Fibroblast of lung (primary cell): ENCODE measurements at regions not wholly inside any gene's neighbourhood (a gene's known extent, or its start where the extent isn't known, plus 50 kb on each side); places are given as distances from the start of the nearest gene placed in this dataset.

Experiments used
- DNase-seq, 2 donors: peaks; one replicate each; pipeline versions ENCODE4 v3.0.0 to v3.0.0-alpha.2; 2010; ENCODE audit warnings: low read depth in 2 of 2
- H2AFZ ChIP-seq: 2 replicates; pipeline ENCODE4 v1.5.1; 2012; ENCODE audit warnings: low read length, control low read depth, inconsistent platforms
- H3K27ac ChIP-seq: 2 replicates; pipeline ENCODE4 v1.5.1; 2011; ENCODE audit warnings: low read length, control low read depth; ENCODE audit not compliant: insufficient read depth
- H3K27me3 ChIP-seq: 2 replicates; pipeline ENCODE4 v1.5.1; 2011; ENCODE audit warnings: mild to moderate bottlenecking, low read length; ENCODE audit not compliant: control insufficient read depth, insufficient read depth
- H3K36me3 ChIP-seq: 2 replicates; pipeline ENCODE4 v1.5.1; 2011; ENCODE audit warnings: low read length; ENCODE audit not compliant: control insufficient read depth, insufficient read depth
- H3K4me1 ChIP-seq: 2 replicates; pipeline ENCODE4 v1.5.1; 2011; ENCODE audit warnings: low read length; ENCODE audit not compliant: control insufficient read depth, insufficient read depth; ENCODE audit errors: extremely low read depth
- H3K4me2 ChIP-seq: 2 replicates; pipeline ENCODE4 v1.5.1; 2011; ENCODE audit warnings: low read length, control low read depth; ENCODE audit not compliant: insufficient read depth; ENCODE audit errors: extremely low read depth
- H3K4me3 ChIP-seq, 4 experiments: fragments of 200-600 bp in 1 of 4; sonication (generic) in 1 of 4; replicated peaks in 1 of 4; 2 replicates each; pipeline ENCODE4 v1.5.1; 2011 to 2016; ENCODE audit warnings: low read length in 4 of 4, low read depth in 3 of 4, mild to moderate bottlenecking in 3 of 4, control low read depth in 2 of 4, inconsistent platforms in 1 of 4, mixed read lengths in 1 of 4; ENCODE audit not compliant: insufficient read depth in 1 of 4; ENCODE audit errors: control extremely low read depth in 1 of 4
- H3K79me2 ChIP-seq: 2 replicates; pipeline ENCODE4 v1.5.1; 2012; ENCODE audit warnings: mild to moderate bottlenecking, low read length, inconsistent platforms; ENCODE audit not compliant: control insufficient read depth, insufficient read depth
- H3K9ac ChIP-seq: 2 replicates; pipeline ENCODE4 v1.5.1; 2011; ENCODE audit warnings: mild to moderate bottlenecking, low read length, control low read depth; ENCODE audit not compliant: insufficient read depth
- H3K9me3 ChIP-seq: 2 replicates; pipeline ENCODE4 v1.5.1; 2012; ENCODE audit warnings: low read depth, low read length; ENCODE audit not compliant: control insufficient read depth, insufficient read depth
- H4K20me1 ChIP-seq: 2 replicates; pipeline ENCODE4 v1.5.1; 2011; ENCODE audit warnings: low read length; ENCODE audit not compliant: control insufficient read depth, insufficient read depth; ENCODE audit errors: extremely low read depth
- EZH2 ChIP-seq: IDR thresholded peaks from 2 replicates; pipeline ENCODE4 v1.5.1; 2012; ENCODE audit warnings: low read length, control low read depth, mild to moderate bottlenecking; ENCODE audit errors: missing control alignments
- TF ChIP-seq, protein P1 (sequence below), 2 donors: IDR thresholded peaks in 1 of 2; conservative IDR thresholded peaks in 1 of 2; 1 replicate in 1 of 2; 2 replicates in 1 of 2; pipeline ENCODE4 v1.5.1; 2011 to 2012; ENCODE audit warnings: low read length in 2 of 2, control low read depth in 1 of 2, inconsistent platforms in 1 of 2, low read depth in 1 of 2, mild to moderate bottlenecking in 1 of 2

DNA sequence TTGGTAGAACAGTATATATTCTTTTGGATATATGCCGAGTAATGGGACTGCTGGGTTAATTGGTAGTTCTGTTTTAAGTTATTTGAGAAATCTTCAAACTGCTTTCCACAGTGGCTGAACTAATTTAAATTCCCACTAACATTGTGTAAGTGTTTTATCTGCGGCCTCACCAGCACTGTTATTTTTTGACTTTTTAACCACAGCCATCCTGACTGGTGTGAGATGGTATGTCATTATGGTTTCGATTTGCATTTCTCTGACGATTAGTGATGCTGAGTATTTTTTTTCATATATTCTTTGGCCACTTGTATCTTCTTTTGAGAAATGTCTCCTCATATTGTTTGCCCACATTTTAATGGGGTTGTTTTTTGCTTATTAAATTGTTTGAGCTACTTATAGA is 357.4 kb downstream of the C12orf50 start:
- Histone ChIP-seq H3K27ac (no peak overlapping the region), H3K27me3 (no peaks in the 10 kb centered on the region), H3K36me3 (no peaks in the 10 kb centered on the region), H4K20me1 (no peaks in the 10 kb centered on the region), H2AFZ (no peak overlapping the region), H3K4me1 (no peaks in the 10 kb centered on the region), H3K9me3 (no peaks in the 10 kb centered on the region), H3K4me2 (no peak overlapping the region), H3K79me2 (no peaks in the 10 kb centered on the region), H3K9ac (no peak overlapping the region), H3K4me3 (no peak overlapping the region)
- peak in 1 of 2 donors; percentile 88 for DNase-seq
- TF ChIP-seq EZH2: no peak
- TF ChIP-seq, protein P1, sequence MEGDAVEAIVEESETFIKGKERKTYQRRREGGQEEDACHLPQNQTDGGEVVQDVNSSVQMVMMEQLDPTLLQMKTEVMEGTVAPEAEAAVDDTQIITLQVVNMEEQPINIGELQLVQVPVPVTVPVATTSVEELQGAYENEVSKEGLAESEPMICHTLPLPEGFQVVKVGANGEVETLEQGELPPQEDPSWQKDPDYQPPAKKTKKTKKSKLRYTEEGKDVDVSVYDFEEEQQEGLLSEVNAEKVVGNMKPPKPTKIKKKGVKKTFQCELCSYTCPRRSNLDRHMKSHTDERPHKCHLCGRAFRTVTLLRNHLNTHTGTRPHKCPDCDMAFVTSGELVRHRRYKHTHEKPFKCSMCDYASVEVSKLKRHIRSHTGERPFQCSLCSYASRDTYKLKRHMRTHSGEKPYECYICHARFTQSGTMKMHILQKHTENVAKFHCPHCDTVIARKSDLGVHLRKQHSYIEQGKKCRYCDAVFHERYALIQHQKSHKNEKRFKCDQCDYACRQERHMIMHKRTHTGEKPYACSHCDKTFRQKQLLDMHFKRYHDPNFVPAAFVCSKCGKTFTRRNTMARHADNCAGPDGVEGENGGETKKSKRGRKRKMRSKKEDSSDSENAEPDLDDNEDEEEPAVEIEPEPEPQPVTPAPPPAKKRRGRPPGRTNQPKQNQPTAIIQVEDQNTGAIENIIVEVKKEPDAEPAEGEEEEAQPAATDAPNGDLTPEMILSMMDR (conservative IDR thresholded peaks at IDR 0.05 in 1 of 2, IDR thresholded peaks at IDR 0.05 in 1 of 2; ENCODE audit: low read depth in 1 of 2, low read length in 2 of 2): no peak

DNA sequence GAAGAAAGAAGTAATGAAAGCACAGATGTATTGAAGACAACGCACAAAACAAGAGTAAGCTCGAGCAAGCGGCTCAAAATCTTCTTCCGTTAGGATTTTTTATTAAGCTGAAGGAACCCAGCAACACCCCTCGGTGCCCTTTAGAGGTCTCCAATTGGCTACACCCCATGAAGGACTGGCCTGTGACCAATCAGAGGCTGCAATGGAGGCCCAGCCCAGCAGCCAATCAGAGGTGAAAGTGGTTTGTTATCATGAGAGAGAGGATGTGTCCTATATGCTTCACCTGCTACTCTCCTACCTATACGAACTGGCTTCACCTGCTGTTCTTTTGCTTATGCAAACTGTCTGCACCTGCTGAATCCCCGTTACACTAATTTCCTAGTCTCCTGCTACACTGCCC is 358.8 kb downstream of the C12orf50 start:
- Histone ChIP-seq H3K27ac (no peak overlapping the region), H3K9ac (no peak overlapping the region), H3K79me2 (no peaks in the 10 kb centered on the region), H3K4me3 (no peak overlapping the region), H4K20me1 (no peaks in the 10 kb centered on the region), H3K4me1 (no peaks in the 10 kb centered on the region), H2AFZ (no peak overlapping the region), H3K27me3 (no peaks in the 10 kb centered on the region), H3K9me3 (no peaks in the 10 kb centered on the region), H3K4me2 (no peak overlapping the region), H3K36me3 (no peaks in the 10 kb centered on the region)
- TF ChIP-seq EZH2: no peak
- TF ChIP-seq, protein P1 (conservative IDR thresholded peaks at IDR 0.05 in 1 of 2, IDR thresholded peaks at IDR 0.05 in 1 of 2; ENCODE audit: low read depth in 1 of 2, low read length in 2 of 2): no peak
- DNase-seq: no peak

DNA sequence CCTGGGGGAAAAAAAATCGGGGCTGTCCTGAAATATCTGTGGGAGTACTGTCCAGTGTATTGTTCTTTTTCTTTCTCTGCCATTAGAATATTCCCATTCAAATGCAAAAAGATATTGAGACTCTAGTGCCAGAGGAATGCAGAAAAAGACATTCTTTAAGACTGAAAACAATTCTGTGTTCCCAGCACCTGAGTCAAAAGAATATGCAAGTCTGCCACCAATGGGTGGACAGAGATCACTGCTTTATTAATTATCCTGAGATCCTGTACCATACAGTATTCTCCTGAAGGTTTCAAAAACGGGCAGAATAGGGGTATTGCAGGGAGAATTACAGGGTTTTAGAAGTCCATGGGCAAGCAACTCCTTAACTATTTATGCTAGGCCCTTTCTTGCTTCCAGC is 361.8 kb downstream of the C12orf50 start:
- H3K36me3 ChIP-seq: no peaks in the 10 kb centered on the region
- H3K79me2 ChIP-seq: no peaks in the 10 kb centered on the region
- peak; percentile 47 to 70 for DNase-seq
- no peak overlapping the region for H3K4me2 ChIP-seq
- no peak overlapping the region for H3K27ac ChIP-seq
- H3K9me3 ChIP-seq: no peaks in the 10 kb centered on the region
- H3K4me3 ChIP-seq: no peak overlapping the region
- TF ChIP-seq, protein P1 (conservative IDR thresholded peaks at IDR 0.05 in 1 of 2, IDR thresholded peaks at IDR 0.05 in 1 of 2; ENCODE audit: low read depth in 1 of 2, low read length in 2 of 2): peak in 1 of 2 donors; percentile 35
- no peak for TF ChIP-seq EZH2
- no peak overlapping the region for H3K9ac ChIP-seq
- H3K4me1 ChIP-seq: no peaks in the 10 kb centered on the region
- no peaks in the 10 kb centered on the region for H3K27me3 ChIP-seq
- no peaks in the 10 kb centered on the region for H4K20me1 ChIP-seq
- no peak overlapping the region for H2AFZ ChIP-seq
